ENCODE measurements at regions not wholly inside any gene's neighbourhood (a gene's known extent, or its start where the extent isn't known, plus 50 kb on each side); places are given as distances from the start of the nearest gene placed in this dataset.

DNA sequence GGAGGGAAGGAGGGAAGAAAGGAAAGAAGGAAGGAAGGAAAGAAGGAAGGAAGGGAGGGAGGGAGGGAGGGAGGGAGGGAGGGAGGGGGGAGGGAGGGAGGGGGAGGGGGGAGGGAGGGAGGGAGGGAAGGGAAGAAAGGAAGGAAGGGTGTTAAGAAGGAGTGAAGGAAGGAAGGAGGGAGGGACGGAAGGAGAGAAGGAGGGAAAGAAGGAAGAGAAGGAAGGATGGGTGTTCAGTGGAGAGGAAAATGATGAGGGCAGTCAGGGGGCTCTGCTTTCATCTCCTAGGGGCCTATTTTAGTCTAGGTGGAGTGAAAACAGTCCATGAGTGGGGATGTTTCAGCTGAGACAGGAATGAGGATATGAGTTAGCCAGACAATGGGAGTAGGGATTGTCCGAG, 357.0 kb upstream of the C16orf82 start:
- Histone ChIP-seq H3K9me2 (ENCODE audit: low read depth, low read length) (no peaks in the 10 kb centered on the region), H3K79me2 (ENCODE audit: insufficient read depth, low read length) (no peaks in the 10 kb centered on the region)

DNA sequence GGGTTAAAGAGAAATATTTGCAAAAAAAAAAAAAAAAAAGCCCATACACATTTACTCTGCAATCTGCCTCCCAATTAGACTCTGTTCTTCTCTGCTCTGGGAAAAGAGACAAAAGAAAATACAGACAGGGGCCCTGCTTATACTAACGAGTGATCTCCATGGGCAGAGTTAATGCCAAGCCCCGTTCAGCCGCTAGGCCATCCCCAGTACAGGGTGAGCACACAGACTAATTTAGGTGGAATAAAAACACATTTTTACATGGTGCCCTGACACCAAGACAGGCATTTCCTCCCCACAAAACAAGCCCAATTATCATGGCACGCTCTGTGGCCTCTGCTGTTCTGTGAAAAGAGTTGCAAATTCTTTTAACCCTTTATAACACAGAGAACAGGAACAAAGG, 356.3 kb upstream of the C16orf82 start:
- Histone ChIP-seq H3K27me3 (ENCODE audit: insufficient read depth, low read length) (no peaks in the 10 kb centered on the region), H3K9ac (ENCODE audit: low read length) (no peak overlapping the region), H3K36me3 (ENCODE audit: insufficient read depth, low read length) (no peaks in the 10 kb centered on the region), H3K9me3 (ENCODE audit: low read length) (no peaks in the 10 kb centered on the region), H3K4me1 (ENCODE audit: insufficient read depth, low read length, severe bottlenecking) (peaks cover 64% of the 10 kb centered on the region), H3F3A (ENCODE audit: insufficient read depth, low read length) (no peaks in the 10 kb centered on the region), H3K79me2 (ENCODE audit: insufficient read depth, low read length) (no peaks in the 10 kb centered on the region), H4K20me1 (ENCODE audit: insufficient read depth, low read length) (no peaks in the 10 kb centered on the region), H3K4me2 (ENCODE audit: low read length) (no peak overlapping the region), H3K27ac (ENCODE audit: low read depth, low read length, poor library complexity, severe bottlenecking) (peak overlapping the region; percentile 60), H2AFZ (ENCODE audit: low read length) (no peak overlapping the region), H3K4me3 (ENCODE audit: low read depth, low read length, poor library complexity, severe bottlenecking) (no peak overlapping the region), H3K9me2 (ENCODE audit: low read depth, low read length) (no peaks in the 10 kb centered on the region)
- no peak for TF ChIP-seq EZH2 (IDR thresholded peaks at IDR 0.05; ENCODE audit: borderline replicate concordance, low read length)
- TF ChIP-seq, protein P1, sequence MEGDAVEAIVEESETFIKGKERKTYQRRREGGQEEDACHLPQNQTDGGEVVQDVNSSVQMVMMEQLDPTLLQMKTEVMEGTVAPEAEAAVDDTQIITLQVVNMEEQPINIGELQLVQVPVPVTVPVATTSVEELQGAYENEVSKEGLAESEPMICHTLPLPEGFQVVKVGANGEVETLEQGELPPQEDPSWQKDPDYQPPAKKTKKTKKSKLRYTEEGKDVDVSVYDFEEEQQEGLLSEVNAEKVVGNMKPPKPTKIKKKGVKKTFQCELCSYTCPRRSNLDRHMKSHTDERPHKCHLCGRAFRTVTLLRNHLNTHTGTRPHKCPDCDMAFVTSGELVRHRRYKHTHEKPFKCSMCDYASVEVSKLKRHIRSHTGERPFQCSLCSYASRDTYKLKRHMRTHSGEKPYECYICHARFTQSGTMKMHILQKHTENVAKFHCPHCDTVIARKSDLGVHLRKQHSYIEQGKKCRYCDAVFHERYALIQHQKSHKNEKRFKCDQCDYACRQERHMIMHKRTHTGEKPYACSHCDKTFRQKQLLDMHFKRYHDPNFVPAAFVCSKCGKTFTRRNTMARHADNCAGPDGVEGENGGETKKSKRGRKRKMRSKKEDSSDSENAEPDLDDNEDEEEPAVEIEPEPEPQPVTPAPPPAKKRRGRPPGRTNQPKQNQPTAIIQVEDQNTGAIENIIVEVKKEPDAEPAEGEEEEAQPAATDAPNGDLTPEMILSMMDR (IDR thresholded peaks at IDR 0.05; ENCODE audit: low read length), result no peak; the same call in 1 of the 2 replicates

More for the DNA sequence above, 357.0 kb upstream of the C16orf82 start:
- Histone ChIP-seq H3K4me2 (ENCODE audit: low read length) (no peak overlapping the region), H3K4me3 (ENCODE audit: low read depth, low read length, poor library complexity, severe bottlenecking) (no peak overlapping the region), H2AFZ (ENCODE audit: low read length) (no peak overlapping the region), H3K36me3 (ENCODE audit: insufficient read depth, low read length) (no peaks in the 10 kb centered on the region), H4K20me1 (ENCODE audit: insufficient read depth, low read length) (no peaks in the 10 kb centered on the region), H3K27me3 (ENCODE audit: insufficient read depth, low read length) (no peaks in the 10 kb centered on the region), H3K9ac (ENCODE audit: low read length) (no peak overlapping the region), H3K9me3 (ENCODE audit: low read length) (no peaks in the 10 kb centered on the region), H3K27ac (ENCODE audit: low read depth, low read length, poor library complexity, severe bottlenecking) (peak overlapping the region; percentile 60), H3K4me1 (ENCODE audit: insufficient read depth, low read length, severe bottlenecking) (peaks cover 67% of the 10 kb centered on the region), H3F3A (ENCODE audit: insufficient read depth, low read length) (no peaks in the 10 kb centered on the region)
- TF ChIP-seq, protein P1 (IDR thresholded peaks at IDR 0.05; ENCODE audit: low read length), result no peak
- no peak for TF ChIP-seq EZH2 (IDR thresholded peaks at IDR 0.05; ENCODE audit: borderline replicate concordance, low read length)

DNA sequence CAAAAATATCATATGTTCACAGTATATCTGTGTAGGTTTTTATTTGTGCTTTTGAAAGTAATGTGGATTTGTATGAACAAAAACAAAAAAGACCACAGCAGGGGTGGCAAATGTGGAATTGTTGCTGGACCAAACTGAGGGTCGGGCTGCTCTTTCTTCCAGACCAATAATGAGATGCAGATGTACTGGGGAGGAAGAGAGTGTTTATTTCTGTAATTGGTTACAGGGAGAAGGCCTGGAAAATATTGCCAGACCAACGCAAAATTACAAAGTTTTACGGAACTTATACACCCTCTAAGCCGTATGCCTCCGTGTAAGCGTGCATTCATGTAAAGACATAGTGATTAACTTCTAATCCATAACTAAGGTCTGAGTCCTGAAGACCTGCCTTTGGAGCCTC, 353.9 kb upstream of the C16orf82 start:
- Histone ChIP-seq H3K9me3 (ENCODE audit: low read length) (no peaks in the 10 kb centered on the region), H3K4me2 (ENCODE audit: low read length) (no peak overlapping the region), H3K9me2 (ENCODE audit: low read depth, low read length) (no peaks in the 10 kb centered on the region), H3K9ac (ENCODE audit: low read length) (no peak overlapping the region), H3K4me1 (ENCODE audit: insufficient read depth, low read length, severe bottlenecking) (peaks cover 61% of the 10 kb centered on the region), H3K79me2 (ENCODE audit: insufficient read depth, low read length) (no peaks in the 10 kb centered on the region), H3K27me3 (ENCODE audit: insufficient read depth, low read length) (no peaks in the 10 kb centered on the region), H3K36me3 (ENCODE audit: insufficient read depth, low read length) (no peaks in the 10 kb centered on the region), H4K20me1 (ENCODE audit: insufficient read depth, low read length) (no peaks in the 10 kb centered on the region), H3F3A (ENCODE audit: insufficient read depth, low read length) (no peaks in the 10 kb centered on the region), H3K27ac (ENCODE audit: low read depth, low read length, poor library complexity, severe bottlenecking) (peak overlapping the region; percentile 59), H3K4me3 (ENCODE audit: low read depth, low read length, poor library complexity, severe bottlenecking) (no peak overlapping the region), H2AFZ (ENCODE audit: low read length) (no peak overlapping the region)
- TF ChIP-seq, protein P1 (IDR thresholded peaks at IDR 0.05; ENCODE audit: low read length), result no peak
- TF ChIP-seq EZH2 (IDR thresholded peaks at IDR 0.05; ENCODE audit: borderline replicate concordance, low read length), result no peak
